Thyroid gland (tissue), 4 donors: ENCODE measurements at regions not wholly inside any gene's neighbourhood (a gene's known extent, or its start where the extent isn't known, plus 50 kb on each side); places are given as distances from the start of the nearest gene placed in this dataset.

ENCODE experiments used
- DNase-seq, 2 donors: peaks; one replicate each; pipeline ENCODE4 v3.0.0-alpha.2; 2019
- H3K27ac ChIP-seq, 3 donors: fragments of 200-600 bp; sonication (generic); 1 replicate in 2 of 3; 2 replicates in 1 of 3; pipeline ENCODE4 v1.5.1; 2016 to 2019; ENCODE audit warnings: mild to moderate bottlenecking in 1 of 3, moderate library complexity in 1 of 3
- H3K27me3 ChIP-seq: fragments of 200-600 bp; sonication (generic); one replicate; pipeline ENCODE4 v1.5.1; 2019
- H3K36me3 ChIP-seq, 2 donors: fragments of 200-600 bp; sonication (generic); one replicate each; pipeline ENCODE4 v1.5.1; 2016 to 2019
- H3K4me1 ChIP-seq, 2 donors: fragments of 200-600 bp; sonication (generic); one replicate each; pipeline ENCODE4 v1.5.1; 2017 to 2019
- H3K4me3 ChIP-seq, 3 donors: fragments of 200-600 bp; sonication (generic); replicated peaks in 1 of 3; 1 replicate in 2 of 3; 2 replicates in 1 of 3; pipeline ENCODE4 v1.5.1; 2016; ENCODE audit warnings: mild to moderate bottlenecking in 1 of 3
- H3K9me3 ChIP-seq: fragments of 200-600 bp; sonication (generic); one replicate; pipeline ENCODE4 v1.5.1; 2017
- POLR2A ChIP-seq, 2 donors: fragments of 450-650 bp; IDR thresholded peaks; one replicate each; pipeline ENCODE4 v1.6.1; 2017; ENCODE audit warnings: antibody characterized with exemption in 2 of 2, mild to moderate bottlenecking in 2 of 2, moderate library complexity in 1 of 2
- WGBS, 2 donors: methylation state at CpG; one replicate each; pipeline ENCODE4 v1.1.5; 2017; 5-methylcytosine and 5-hydroxymethylcytosine counted together
- intact Hi-C: fragments of 100-400 bp; cut with DNase I; formaldehyde crosslinking; loops from one replicate; pipeline ENCODE4 v1.15.1; 2023
- TF ChIP-seq, protein P1 (sequence below), 6 experiments: fragments of 200-600 bp in 3 of 6; fragments of 450-650 bp in 3 of 6; sonication (generic) in 3 of 6; IDR thresholded peaks; one replicate each; pipeline ENCODE4 v1.5.1; 2016 to 2019; ENCODE audit warnings: antibody characterized with exemption in 6 of 6, mild to moderate bottlenecking in 2 of 6, inconsistent platforms in 1 of 6, moderate library complexity in 1 of 6

- H3K9me3 ChIP-seq = no peaks in the 10 kb centered on the region
- no peak for DNase-seq
- H3K36me3 ChIP-seq = no peaks in the 10 kb centered on the region
- WGBS, 2 donors = 58 to 70% methylated on average over 6 of the region's 6 CpGs
- H3K4me3 ChIP-seq = no peak overlapping the region
- H3K4me1 ChIP-seq = no peaks in the 10 kb centered on the region
- no peaks in the 10 kb centered on the region for H3K27me3 ChIP-seq
- intact Hi-C loops = no loop called here
- TF ChIP-seq, protein P1, sequence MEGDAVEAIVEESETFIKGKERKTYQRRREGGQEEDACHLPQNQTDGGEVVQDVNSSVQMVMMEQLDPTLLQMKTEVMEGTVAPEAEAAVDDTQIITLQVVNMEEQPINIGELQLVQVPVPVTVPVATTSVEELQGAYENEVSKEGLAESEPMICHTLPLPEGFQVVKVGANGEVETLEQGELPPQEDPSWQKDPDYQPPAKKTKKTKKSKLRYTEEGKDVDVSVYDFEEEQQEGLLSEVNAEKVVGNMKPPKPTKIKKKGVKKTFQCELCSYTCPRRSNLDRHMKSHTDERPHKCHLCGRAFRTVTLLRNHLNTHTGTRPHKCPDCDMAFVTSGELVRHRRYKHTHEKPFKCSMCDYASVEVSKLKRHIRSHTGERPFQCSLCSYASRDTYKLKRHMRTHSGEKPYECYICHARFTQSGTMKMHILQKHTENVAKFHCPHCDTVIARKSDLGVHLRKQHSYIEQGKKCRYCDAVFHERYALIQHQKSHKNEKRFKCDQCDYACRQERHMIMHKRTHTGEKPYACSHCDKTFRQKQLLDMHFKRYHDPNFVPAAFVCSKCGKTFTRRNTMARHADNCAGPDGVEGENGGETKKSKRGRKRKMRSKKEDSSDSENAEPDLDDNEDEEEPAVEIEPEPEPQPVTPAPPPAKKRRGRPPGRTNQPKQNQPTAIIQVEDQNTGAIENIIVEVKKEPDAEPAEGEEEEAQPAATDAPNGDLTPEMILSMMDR (IDR thresholded peaks at IDR 0.05) = no peak
- no peak for TF ChIP-seq POLR2A (IDR thresholded peaks at IDR 0.05)
- no peak overlapping the region for H3K27ac ChIP-seq
Observed at GRCh38 chr6:164066335-164066734, 651.8 kb downstream of the QKI start.

- Histone ChIP-seq H3K36me3 (no peaks in the 10 kb centered on the region), H3K27me3 (no peaks in the 10 kb centered on the region), H3K4me1 (no peaks in the 10 kb centered on the region), H3K27ac (no peak overlapping the region), H3K9me3 (no peaks in the 10 kb centered on the region), H3K4me3 (no peak overlapping the region)
- no peak for DNase-seq
- no peak for TF ChIP-seq POLR2A (IDR thresholded peaks at IDR 0.05)
- TF ChIP-seq, protein P1 (IDR thresholded peaks at IDR 0.05) = no peak
- intact Hi-C loops = no loop called here
- WGBS, 2 donors = 87 to 96% methylated on average over 3 of the region's 3 CpGs
Observed at GRCh38 chr6:164063346-164063745, 648.8 kb downstream of the QKI start.

- Histone ChIP-seq H3K9me3 (no peaks in the 10 kb centered on the region), H3K36me3 (no peaks in the 10 kb centered on the region), H3K4me3 (no peak overlapping the region), H3K27ac (no peak overlapping the region), H3K4me1 (no peaks in the 10 kb centered on the region), H3K27me3 (no peaks in the 10 kb centered on the region)
- DNase-seq = no peak
- intact Hi-C loops = no loop called here
- TF ChIP-seq, protein P1 (IDR thresholded peaks at IDR 0.05) = no peak
- TF ChIP-seq POLR2A (IDR thresholded peaks at IDR 0.05) = no peak
- 91 to 92% methylated on average over 5 of the region's 5 CpGs for WGBS, 2 donors
Observed at GRCh38 chr6:164062872-164063271, 648.4 kb downstream of the QKI start.

DNA sequence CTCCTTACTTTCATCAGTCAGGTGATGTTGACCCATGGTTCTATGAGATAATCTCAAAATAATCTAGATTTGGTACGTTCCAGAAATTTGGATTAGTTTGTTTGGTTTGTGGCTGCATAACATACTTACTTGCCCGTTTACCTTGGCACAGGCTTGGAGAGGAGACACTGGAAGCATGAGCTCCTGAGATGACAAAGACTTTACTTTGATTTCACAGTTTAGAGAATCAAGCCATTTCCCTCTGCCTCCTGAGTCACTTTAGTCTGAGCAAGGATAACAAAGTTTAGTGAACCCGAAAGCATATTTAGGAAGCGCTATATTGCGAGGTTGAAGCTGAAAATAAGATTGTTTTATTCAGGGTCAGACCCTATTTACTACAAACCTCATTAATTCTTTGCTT, 643.4 kb downstream of the QKI start:
- no peaks in the 10 kb centered on the region for H3K36me3 ChIP-seq
- TF ChIP-seq, protein P1 (IDR thresholded peaks at IDR 0.05) = no peak
- no peak for TF ChIP-seq POLR2A (IDR thresholded peaks at IDR 0.05)
- H3K27me3 ChIP-seq = no peaks in the 10 kb centered on the region
- DNase-seq = no peak
- H3K9me3 ChIP-seq = no peaks in the 10 kb centered on the region
- no peak overlapping the region for H3K27ac ChIP-seq
- intact Hi-C loops = no loop called here
- no peak overlapping the region for H3K4me3 ChIP-seq
- H3K4me1 ChIP-seq = no peaks in the 10 kb centered on the region
- WGBS, 2 donors = 43 to 50% methylated on average over 5 of the region's 5 CpGs

DNA sequence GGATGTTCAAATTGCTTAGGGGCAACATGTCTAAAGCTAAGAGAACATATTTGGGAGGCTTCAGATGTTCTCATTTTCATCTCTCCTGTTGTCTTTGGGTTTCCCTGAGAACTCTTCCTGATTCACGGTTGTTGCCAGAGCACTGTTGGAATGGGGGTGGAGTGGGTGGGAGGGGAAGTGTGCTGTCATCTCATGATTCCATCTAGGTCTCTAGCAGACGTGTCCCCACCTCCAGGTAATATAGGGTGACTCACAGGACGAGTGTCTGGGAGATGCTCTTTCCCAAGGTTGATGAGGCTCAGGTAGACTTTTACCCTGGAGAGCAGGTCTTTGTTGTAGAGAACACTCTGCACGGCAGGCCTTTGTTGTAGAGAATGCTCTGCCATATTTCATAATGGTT, 636.9 kb downstream of the QKI start:
- no peaks in the 10 kb centered on the region for H3K4me1 ChIP-seq
- DNase-seq = no peak
- H3K27ac ChIP-seq = no peak overlapping the region
- H3K36me3 ChIP-seq = no peaks in the 10 kb centered on the region
- H3K27me3 ChIP-seq = no peaks in the 10 kb centered on the region
- TF ChIP-seq POLR2A (IDR thresholded peaks at IDR 0.05) = no peak
- TF ChIP-seq, protein P1 (IDR thresholded peaks at IDR 0.05) = no peak
- H3K9me3 ChIP-seq = no peaks in the 10 kb centered on the region
- WGBS, 2 donors = 73 to 81% methylated on average over 4 of the region's 4 CpGs
- H3K4me3 ChIP-seq = no peak overlapping the region
- intact Hi-C loops = no loop called here
